RPMI8226 (cell line): ENCODE measurements at regions not wholly inside any gene's neighbourhood (a gene's known extent, or its start where the extent isn't known, plus 50 kb on each side); places are given as distances from the start of the nearest gene placed in this dataset.
"Not testable (repeated sequence)": the region's sequence is repeated elsewhere in the genome, so short reads cannot be mapped to it uniquely, and the experiment has no call there.

Experiments used
- DNase-seq: peaks from one replicate; pipeline ENCODE4 v3.0.0-alpha.2; 2015

GRCh38 chr5:89710006-89710405 lies 699.5 kb downstream of the CETN3 start:
- no peak for DNase-seq

GRCh38 chr5:89707891-89708290 lies 701.7 kb downstream of the CETN3 start:
- DNase-seq, result no peak

GRCh38 chr5:89706731-89707130 lies 702.8 kb downstream of the CETN3 start:
- no peak for DNase-seq

DNA sequence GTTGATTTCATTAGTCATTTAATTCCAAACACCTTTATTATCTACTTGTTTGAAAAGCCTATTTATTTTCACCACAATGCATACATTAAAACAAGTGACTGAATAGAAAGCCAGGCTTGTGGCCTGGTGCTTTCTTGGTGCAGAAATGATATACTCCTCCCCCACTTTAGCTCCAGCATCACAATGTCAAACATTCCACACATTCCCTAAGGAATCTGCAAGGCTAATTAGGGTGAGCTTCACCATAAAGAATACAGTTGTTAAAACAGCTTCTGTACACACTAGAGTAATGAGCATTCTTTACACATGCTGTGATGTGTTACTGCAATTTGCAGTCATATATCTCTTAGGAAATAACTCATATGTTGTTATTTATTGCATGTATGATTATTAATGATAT lies 705.7 kb downstream of the CETN3 start:
- DNase-seq, result no peak

- no peak for DNase-seq
Measured at GRCh38 chr5:89698028-89698427, 711.5 kb downstream of the CETN3 start.

DNA sequence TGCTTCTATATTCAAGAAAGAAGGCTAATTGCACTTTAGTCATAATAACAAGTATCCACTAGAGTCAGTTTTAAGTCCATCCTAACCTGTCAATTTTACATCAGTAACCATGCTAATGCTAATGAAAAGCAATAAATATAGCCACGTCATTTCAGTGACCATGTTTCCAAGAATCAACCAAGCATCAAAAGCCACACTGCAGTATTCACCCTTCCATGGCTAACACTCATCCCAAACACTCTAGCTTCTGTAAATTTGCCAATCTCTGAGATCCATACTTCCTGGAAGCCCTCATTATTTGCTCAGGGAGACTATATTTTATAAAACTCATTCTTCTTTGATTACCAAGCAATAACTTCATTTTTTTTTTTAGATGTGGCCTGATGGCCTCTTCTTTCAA lies 712.0 kb downstream of the CETN3 start:
- DNase-seq, result no peak

DNA sequence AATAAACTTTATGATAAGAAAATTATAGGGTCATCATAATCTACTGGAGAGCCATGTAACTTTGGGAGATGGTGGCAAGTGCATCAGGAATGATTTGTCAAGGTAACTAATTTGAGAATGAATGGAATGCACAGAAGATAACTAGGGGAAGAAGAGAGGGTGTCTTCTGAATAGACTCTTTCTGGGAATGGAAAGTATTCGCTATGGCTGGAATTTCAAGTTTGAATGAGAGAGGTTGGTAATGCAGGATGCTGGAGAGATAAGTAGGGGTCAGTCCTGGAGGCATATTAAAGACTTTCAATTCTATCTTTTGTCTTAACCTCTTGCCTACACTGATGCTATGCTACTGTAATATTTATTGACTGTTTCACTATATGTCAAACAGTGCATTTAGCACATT lies 714.2 kb downstream of the CETN3 start:
- DNase-seq, result no peak

DNA sequence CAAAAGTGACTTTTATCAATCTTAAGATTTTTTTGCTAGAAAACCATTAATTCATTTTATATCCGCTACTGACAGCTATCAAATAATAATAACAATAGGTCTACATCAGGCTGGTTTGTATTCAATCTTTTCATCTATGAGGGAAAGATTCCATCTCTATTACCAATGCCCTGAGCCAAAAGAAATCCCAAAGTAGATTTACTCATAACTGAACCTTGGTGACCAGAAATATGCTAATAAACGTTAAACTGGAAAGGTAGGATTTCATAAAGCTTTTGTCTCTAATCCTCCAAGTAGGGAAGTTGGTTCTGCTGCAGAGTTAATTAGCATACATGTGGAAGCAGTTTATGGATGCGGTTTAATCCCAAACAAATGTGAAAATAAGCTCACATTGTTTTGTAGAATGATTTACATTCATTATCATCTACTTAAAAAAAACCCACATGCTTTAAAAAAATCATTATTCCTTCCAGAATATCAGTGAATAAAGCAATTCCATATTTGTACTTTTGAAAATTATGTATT lies 715.5 kb downstream of the CETN3 start:
- no peak for DNase-seq

- DNase-seq, result no peak
Measured at GRCh38 chr5:89690331-89690730, 719.2 kb downstream of the CETN3 start.

- no peak for DNase-seq
Measured at GRCh38 chr5:89686081-89686765, 723.3 kb downstream of the CETN3 start.

GRCh38 chr5:89676634-89677033 lies 732.9 kb downstream of the CETN3 start:
- DNase-seq, result no peak

- DNase-seq, result no peak
Measured at GRCh38 chr5:89673019-89673418, 736.5 kb downstream of the CETN3 start.

DNA sequence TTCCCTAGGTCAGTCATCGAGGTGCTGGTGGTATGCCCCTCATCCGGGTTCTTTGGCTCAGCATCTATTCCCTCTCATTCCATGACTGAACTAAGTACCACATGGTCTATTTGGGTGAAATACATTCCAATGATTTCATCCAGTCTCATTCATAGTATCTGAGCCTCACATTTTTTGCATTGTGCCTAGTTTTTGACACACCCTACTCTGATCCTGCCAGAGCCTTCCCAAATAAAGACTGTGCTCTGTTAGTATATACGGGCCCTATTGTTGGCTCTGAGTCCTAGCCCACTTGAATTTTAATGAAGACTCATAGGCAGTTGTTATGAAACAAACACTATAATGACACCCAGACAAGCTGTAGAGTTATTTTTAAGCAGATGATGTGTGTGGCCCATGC lies 740.7 kb downstream of the CETN3 start:
- no peak for DNase-seq

DNA sequence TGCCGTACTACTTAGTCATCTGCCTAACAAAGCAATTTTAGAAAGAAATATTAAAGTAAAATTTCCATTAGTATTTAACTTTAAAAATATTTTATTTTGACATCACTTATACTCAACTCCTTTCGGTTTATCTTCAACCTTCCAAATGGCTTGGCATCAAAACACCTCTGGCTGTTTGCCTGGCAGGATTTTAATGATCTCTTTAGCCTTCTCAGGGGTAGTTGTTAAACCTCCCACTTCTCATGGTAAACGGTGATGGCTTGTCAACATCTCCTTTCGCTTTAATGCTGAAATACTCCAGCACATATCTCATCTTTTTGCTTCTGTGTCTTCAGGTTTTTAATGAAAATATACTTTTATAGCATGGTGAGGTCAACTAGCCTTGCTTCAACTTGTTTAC lies 747.1 kb downstream of the CETN3 start:
- DNase-seq, result no peak

DNA sequence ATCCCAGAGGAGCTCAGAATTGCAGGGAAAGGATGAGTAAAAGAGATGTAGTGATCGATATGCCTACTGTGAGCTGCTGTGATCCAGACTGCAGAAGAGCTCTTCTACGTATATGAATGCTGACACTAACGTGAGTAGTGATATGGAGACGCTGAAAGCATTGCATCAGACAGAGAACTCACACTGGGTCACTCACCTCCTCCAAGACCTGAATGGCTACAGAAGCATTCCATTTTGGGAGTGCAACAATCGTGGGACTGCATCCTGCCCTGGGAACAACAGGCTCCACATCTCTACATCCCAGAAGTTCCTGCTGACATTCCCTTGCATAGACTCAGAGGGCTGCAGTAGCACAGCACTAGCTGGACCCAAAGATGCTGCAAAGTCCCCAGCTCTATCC lies 755.9 kb upstream of the MEF2C start:
- DNase-seq, result no peak

DNA sequence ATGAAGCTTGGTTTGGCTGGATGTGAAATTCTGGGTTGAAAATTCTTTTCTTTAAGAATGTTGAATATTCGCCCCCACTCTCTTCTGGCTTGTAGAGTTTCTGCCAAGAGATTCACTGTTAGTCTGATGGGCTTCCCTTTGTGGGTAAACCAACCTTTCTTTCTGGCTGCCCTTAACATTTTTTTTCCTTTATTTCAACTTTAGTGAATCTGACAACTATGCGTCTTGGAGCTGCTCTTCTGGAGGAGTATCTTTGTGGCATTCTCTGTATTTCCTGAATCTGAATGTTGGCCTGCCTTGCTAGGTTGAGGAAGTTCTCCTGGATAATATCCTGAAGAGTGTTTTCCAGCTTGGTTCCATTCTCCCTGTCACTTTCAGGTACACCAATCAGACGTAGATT lies 751.2 kb upstream of the MEF2C start:
- DNase-seq, result not testable (repeated sequence)

DNA sequence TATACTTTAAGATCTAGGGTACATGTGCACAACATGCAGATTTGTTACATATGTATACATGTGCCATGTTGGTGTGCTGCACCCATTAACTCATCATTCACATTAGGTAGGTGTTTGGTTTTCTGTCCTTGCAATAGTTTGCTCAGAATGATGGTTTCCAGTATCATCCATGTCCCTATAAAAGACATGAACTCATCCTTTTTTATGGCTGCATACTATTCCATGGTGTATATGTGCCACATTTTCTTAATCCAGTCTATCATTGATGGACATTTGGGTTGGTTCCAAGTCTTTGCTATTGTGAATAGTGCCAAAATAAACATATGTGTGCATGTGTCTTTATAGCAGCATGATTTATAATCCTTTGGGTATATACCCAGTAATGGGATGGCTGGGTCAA lies 747.1 kb upstream of the MEF2C start:
- DNase-seq, result not testable (repeated sequence)

- DNase-seq, result no peak
Measured at GRCh38 chr5:89628876-89629635, 746.1 kb upstream of the MEF2C start.

GRCh38 chr5:89615839-89616518 lies 733.0 kb upstream of the MEF2C start:
- no peak for DNase-seq

DNA sequence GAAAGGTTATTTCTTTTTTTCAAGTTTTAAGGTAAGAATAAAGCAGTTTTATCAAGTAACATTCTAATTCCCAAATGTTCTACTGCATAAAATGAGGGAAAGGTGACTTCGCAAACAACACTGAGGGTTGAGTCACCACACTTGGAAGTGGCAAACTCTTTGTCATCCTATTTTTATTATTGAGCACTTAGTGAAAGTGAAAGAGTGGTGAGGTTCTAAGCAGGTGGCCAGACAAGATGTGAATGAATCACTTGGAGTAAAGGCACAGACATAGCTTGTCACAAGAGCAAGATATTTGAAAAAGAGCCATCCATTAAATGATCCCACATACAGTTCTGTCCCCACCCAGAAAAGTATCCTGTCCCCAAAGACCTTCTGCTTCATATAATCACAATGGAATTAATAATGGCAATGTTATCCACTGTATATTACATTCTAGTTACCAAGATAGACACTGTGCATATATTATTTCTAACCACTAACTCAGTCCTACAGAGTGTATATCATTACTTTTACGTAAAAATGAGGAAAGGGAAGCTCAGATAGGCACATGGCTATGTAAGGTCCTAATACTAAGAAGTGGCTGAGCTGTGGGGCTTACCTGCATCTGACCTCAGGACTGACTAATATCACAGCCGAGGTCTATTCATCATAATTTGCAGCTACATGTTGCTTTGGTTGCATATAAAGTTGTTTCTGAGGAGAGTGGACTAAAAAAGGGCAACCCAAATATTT lies 730.4 kb upstream of the MEF2C start:
- no peak for DNase-seq

GRCh38 chr5:89606939-89607534 lies 724.1 kb upstream of the MEF2C start:
- no peak for DNase-seq

DNA sequence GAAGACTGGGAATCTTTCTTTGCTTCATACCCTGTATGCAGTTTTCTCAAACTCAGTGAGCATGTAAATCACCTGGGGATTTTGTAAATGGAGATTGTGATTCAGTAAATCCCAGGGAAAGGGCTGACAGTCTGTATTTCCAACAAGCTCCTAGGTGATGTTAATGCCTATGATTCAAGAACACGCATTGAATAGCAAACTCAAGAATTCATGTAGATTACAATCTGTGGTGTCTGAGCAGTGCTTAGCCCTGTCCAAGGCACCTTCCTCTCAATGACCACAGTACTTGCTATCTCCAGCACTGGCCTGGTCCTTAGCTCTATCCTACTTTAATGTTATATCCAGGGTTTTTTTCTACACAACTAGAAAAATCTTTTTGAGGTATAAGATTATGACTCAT lies 721.4 kb upstream of the MEF2C start:
- no peak for DNase-seq

GRCh38 chr5:89601880-89602279 lies 718.9 kb upstream of the MEF2C start:
- no peak for DNase-seq
